GM19372 (cell line): ENCODE measurements at regions not wholly inside any gene's neighbourhood (a gene's known extent, or its start where the extent isn't known, plus 50 kb on each side); places are given as distances from the start of the nearest gene placed in this dataset.
"Not testable (repeated sequence)": the region's sequence is repeated elsewhere in the genome, so short reads cannot be mapped to it uniquely, and the experiment has no call there.

Experiments
- ATAC-seq: cut with Tn5 transposase; IDR thresholded peaks from one replicate; pipeline ENCODE4 v1.9.1; 2021; ENCODE audit warnings: mild to moderate bottlenecking, low read depth, moderate library complexity; ENCODE audit not compliant: unreplicated experiment

GRCh38 chr7:65453341-65454030 is 79.8 kb downstream of the ZNF92 start:
- no peak for ATAC-seq

DNA sequence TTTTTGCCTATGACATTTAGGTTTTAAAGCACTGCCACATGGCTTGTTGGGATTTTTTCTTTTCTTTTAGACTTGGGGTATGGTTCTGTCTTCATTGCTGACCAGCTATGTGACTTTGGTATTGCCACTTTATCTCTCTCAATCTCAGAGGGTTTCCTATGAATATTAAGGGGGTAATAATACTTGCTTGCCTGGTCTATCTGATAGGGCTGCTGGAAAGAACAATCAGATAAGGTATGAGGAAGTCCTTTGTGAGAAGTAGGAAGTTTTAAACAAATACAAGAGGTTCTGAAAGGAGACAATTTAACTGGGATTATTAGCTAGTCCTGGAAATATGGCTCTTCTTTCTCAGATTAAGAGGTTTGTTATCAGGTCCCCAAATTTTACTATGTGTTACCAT is 80.8 kb downstream of the ZNF92 start:
- ATAC-seq, result no peak

- not testable (repeated sequence) for ATAC-seq
Observed at GRCh38 chr7:65455050-65455449, 81.4 kb downstream of the ZNF92 start.

- no peak for ATAC-seq
Observed at GRCh38 chr7:65457705-65458104, 84.0 kb downstream of the ZNF92 start.

- ATAC-seq, result no peak
Observed at GRCh38 chr7:65459438-65459837, 85.8 kb downstream of the ZNF92 start.

GRCh38 chr7:65462148-65462716 is 88.6 kb downstream of the ZNF92 start:
- ATAC-seq, result no peak

DNA sequence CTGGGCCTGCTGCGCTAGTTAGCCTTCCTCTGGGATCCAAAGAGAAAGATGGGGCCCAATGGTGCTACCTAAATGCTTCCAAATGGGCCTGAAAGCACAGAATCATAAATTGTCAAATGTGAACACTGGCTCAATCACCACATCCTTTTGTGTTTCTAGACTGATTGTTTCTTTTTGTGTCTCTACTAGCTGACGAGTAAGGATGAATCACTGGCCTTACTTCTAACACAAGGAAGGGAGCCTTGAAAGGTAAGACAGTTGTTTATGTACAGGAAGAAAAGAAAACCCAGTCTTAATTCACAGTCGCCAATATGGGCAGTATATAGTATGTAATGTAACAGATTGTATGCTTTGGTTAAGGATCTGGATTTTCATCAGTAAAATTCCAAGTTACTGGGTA is 89.5 kb downstream of the ZNF92 start:
- ATAC-seq, result no peak

DNA sequence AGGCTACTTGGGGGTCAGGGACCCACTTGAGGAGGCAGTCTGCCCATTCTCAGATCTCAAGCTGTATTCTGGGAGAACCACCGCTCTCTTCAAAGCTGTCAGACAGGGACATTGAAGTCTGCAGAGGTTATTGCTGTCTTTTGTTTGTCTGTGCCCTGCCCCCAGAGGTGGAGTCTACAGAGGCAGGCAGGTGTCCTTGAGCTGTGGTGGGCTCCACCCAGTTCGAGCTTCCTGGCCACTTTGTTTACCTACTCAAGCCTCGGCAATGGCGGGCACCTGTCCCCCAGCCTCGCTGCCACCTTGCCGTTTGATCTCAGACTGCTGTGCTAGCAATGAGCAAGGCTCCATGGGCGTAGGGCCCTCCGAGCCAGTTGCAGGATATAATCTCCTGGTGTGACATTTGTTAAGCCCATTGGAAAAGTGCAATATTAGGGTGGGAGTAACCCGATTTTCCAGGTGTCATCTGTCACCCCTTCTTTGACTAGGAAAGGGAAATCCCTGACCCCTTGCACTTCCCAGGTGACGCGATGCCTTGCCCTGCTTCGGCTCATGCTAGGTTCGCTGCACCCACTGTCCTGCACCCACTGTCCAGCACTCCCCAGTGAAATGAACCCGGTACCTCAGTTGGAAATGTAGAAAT is 96.4 kb downstream of the ZNF92 start:
- ATAC-seq, result not testable (repeated sequence)

GRCh38 chr7:65471587-65471986 is 97.9 kb downstream of the ZNF92 start:
- no peak for ATAC-seq

GRCh38 chr7:65475040-65475726 is 101.5 kb downstream of the ZNF92 start:
- no peak for ATAC-seq

- peak; percentile 95 for ATAC-seq
Observed at GRCh38 chr7:65475734-65476319, 102.2 kb downstream of the ZNF92 start.

- ATAC-seq, result no peak
Observed at GRCh38 chr7:65477326-65477725, 103.7 kb downstream of the ZNF92 start.

GRCh38 chr7:65489260-65489767 is 115.7 kb downstream of the ZNF92 start:
- ATAC-seq, result no peak

GRCh38 chr7:65496697-65497096 is 123.0 kb downstream of the ZNF92 start:
- ATAC-seq, result not testable (repeated sequence)

DNA sequence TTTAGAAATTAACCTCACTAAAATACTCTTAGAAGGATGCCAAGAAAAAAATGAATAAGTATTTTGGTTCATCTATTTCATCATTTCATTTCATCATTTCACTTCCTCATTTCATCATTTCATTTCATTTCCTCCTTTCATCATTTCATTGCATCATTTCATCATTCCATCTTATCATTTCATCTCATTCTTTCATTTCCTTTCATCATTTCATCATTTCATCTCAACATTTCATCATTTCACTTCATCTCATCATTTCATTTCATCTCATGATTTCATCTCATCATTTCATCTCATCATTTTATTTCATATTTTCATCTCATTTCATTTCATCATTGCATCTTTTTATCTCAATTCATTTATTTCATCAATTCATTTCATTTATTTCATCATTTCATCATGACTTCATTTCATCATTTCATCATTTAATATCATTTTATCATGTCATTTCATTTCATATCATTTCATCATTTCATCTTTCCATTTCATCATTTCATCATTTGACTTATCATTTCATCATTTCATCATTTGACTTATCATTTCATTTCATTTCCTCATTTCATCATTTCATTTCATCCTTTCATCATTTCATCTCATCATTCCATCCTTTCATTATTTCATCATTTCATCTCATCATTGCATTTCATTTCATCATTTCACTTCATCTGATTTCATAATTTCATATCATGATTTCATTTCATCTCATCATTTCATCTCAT is 129.9 kb downstream of the ZNF92 start:
- ATAC-seq, result no peak

DNA sequence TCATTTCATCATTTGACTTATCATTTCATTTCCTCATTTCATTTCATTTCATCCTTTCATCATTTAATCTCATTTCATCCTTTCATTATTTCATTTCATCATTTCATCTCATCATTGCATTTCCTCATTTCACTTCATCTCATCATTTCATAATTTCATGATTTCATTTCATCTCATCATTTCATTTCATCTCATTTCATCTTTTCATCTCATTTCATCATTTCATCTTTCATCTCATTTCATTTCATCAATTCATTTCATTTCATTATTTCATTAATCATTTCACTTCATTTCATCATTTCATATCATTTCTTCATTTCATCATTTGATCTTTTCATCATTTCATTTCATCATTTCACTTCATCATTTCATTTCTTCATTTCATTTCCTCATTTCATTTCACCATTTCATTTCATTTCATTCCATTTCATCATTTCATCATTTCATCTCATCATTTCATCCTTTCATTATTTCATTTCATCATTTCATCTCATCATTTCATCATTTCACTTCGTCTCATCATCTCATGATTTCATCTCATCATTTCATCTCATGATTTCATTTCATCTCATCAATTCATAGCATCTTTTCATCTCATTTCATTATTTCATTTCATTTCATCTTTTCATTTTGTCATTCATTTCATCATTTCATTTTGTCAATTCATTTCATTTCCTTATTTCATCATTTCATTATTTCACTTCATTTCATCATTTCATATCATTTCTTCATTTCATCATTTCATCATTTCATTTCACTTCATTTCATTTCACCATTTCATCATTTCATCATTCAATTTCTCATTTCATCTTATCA is 131.1 kb downstream of the ZNF92 start:
- not testable (repeated sequence) for ATAC-seq

DNA sequence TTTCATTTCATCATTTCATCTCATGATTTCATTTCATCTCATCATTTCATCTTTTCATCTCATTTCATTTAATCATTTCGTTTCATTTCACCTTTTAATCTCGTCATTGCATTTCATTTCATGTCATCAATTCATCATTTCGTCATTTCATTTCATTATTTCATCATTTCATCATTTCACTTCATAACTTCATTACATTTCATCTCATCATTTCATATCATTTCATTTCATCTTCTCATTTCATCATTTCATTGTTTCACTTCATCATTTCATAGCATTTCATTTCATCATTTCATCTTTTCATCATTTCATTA is 131.6 kb downstream of the ZNF92 start:
- not testable (repeated sequence) for ATAC-seq

- not testable (repeated sequence) for ATAC-seq
Observed at GRCh38 chr7:65508581-65509367, 135.1 kb downstream of the ZNF92 start.
